KMS-11 (cell line): ENCODE measurements at regions not wholly inside any gene's neighbourhood (a gene's known extent, or its start where the extent isn't known, plus 50 kb on each side); places are given as distances from the start of the nearest gene placed in this dataset.
"Not testable (repeated sequence)": the region's sequence is repeated elsewhere in the genome, so short reads cannot be mapped to it uniquely, and the experiment has no call there.

Experiments
- H2AFZ ChIP-seq: fragments of 200-600 bp; sonication (generic); 2 replicates; pipeline ENCODE4 v1.6.1; 2016; ENCODE audit warnings: antibody characterized with exemption, mixed run types, low read depth
- H3K27ac ChIP-seq: fragments of 200-600 bp; sonication (generic); 2 replicates; pipeline ENCODE4 v1.6.1; 2016; ENCODE audit warnings: mild to moderate bottlenecking, mixed run types
- H3K27me3 ChIP-seq: fragments of 200-600 bp; sonication (generic); 2 replicates; pipeline ENCODE4 v1.6.1; 2017; ENCODE audit warnings: mild to moderate bottlenecking, low read depth, mixed run types, moderate library complexity; ENCODE audit not compliant: insufficient read depth
- H3K36me3 ChIP-seq: fragments of 200-600 bp; sonication (generic); 2 replicates; pipeline ENCODE4 v1.6.1; 2017; ENCODE audit warnings: mild to moderate bottlenecking, mixed run types; ENCODE audit not compliant: insufficient read depth
- H3K4me1 ChIP-seq: fragments of 200-600 bp; sonication (generic); 2 replicates; pipeline ENCODE4 v1.6.1; 2016; ENCODE audit warnings: mild to moderate bottlenecking, low read depth, mixed run types; ENCODE audit not compliant: poor library complexity, severe bottlenecking
- H3K4me2 ChIP-seq: fragments of 200-600 bp; sonication (generic); 2 replicates; pipeline ENCODE4 v1.7.0; 2016; ENCODE audit warnings: mild to moderate bottlenecking, mixed run types
- H3K4me3 ChIP-seq: fragments of 200-600 bp; sonication (generic); IDR thresholded peaks from 2 replicates; pipeline ENCODE4 v1.6.1; 2017; ENCODE audit warnings: low read depth, low read length, mixed read lengths; ENCODE audit not compliant: insufficient read depth
- H3K79me2 ChIP-seq: fragments of 200-600 bp; sonication (generic); 2 replicates; pipeline ENCODE4 v1.6.1; 2016; ENCODE audit warnings: low read depth, mixed run types; ENCODE audit not compliant: insufficient read depth
- H3K9ac ChIP-seq: fragments of 200-600 bp; sonication (generic); 2 replicates; pipeline ENCODE4 v1.6.1; 2016; ENCODE audit warnings: mild to moderate bottlenecking, mixed run types
- H4K20me1 ChIP-seq: fragments of 200-600 bp; sonication (generic); 2 replicates; pipeline ENCODE4 v1.6.1; 2016; ENCODE audit warnings: mild to moderate bottlenecking, mixed run types; ENCODE audit not compliant: insufficient read depth
- CTCF ChIP-seq: fragments of 200-600 bp; sonication (generic); conservative IDR thresholded peaks from 2 replicates; pipeline ENCODE4 v1.6.1; 2017; ENCODE audit warnings: low read depth, mild to moderate bottlenecking, antibody characterized with exemption, low read length, moderate library complexity, mixed read lengths

- Histone ChIP-seq H3K27ac (no peak overlapping the region), H3K79me2 (no peaks in the 10 kb centered on the region), H3K27me3 (no peaks in the 10 kb centered on the region), H3K4me2 (no peak overlapping the region), H2AFZ (no peak overlapping the region), H3K4me1 (no peaks in the 10 kb centered on the region), H3K9ac (no peak overlapping the region), H4K20me1 (no peaks in the 10 kb centered on the region), H3K4me3 (no peak overlapping the region), H3K36me3 (no peaks in the 10 kb centered on the region)
- no peak for TF ChIP-seq CTCF
Measured at GRCh38 chr4:115970859-115971258, 857.4 kb upstream of the NDST4 start.

- no peak overlapping the region for H3K4me3 ChIP-seq
- no peak overlapping the region for H3K4me2 ChIP-seq
- no peak overlapping the region for H2AFZ ChIP-seq
- no peaks in the 10 kb centered on the region for H4K20me1 ChIP-seq
- no peak for TF ChIP-seq CTCF
- H3K27me3 ChIP-seq, result no peaks in the 10 kb centered on the region
- no peak overlapping the region for H3K27ac ChIP-seq
- no peaks in the 10 kb centered on the region for H3K36me3 ChIP-seq
- no peak overlapping the region for H3K9ac ChIP-seq
- no peaks in the 10 kb centered on the region for H3K79me2 ChIP-seq
- no peaks in the 10 kb centered on the region for H3K4me1 ChIP-seq
Measured at GRCh38 chr4:115969756-115970155, 856.3 kb upstream of the NDST4 start.

GRCh38 chr4:115965588-115965987 is 852.2 kb upstream of the NDST4 start:
- Histone ChIP-seq H3K4me3 (no peak overlapping the region), H3K79me2 (no peaks in the 10 kb centered on the region), H3K4me1 (no peaks in the 10 kb centered on the region), H3K4me2 (no peak overlapping the region), H3K27ac (no peak overlapping the region), H2AFZ (no peak overlapping the region), H3K9ac (no peak overlapping the region), H3K27me3 (no peaks in the 10 kb centered on the region), H4K20me1 (no peaks in the 10 kb centered on the region), H3K36me3 (no peaks in the 10 kb centered on the region)
- no peak for TF ChIP-seq CTCF

- H3K4me1 ChIP-seq, H2AFZ ChIP-seq, H4K20me1 ChIP-seq, H3K9ac ChIP-seq, H3K27ac ChIP-seq, H3K4me2 ChIP-seq, H3K27me3 ChIP-seq, H3K79me2 ChIP-seq, H3K36me3 ChIP-seq, H3K4me3 ChIP-seq: not testable (repeated sequence)
Measured at GRCh38 chr4:115956054-115956796, 842.8 kb upstream of the NDST4 start.

- Histone ChIP-seq H3K4me3 (no peak overlapping the region), H3K27ac (no peak overlapping the region), H3K4me1 (no peaks in the 10 kb centered on the region), H3K4me2 (no peak overlapping the region), H4K20me1 (no peaks in the 10 kb centered on the region), H3K9ac (no peak overlapping the region), H3K36me3 (no peaks in the 10 kb centered on the region), H2AFZ (no peak overlapping the region), H3K27me3 (peaks cover 2% of the 10 kb centered on the region; the same call in 1 of the 2 replicates), H3K79me2 (no peaks in the 10 kb centered on the region)
- no peak for TF ChIP-seq CTCF
Measured at GRCh38 chr4:115950806-115951205, 837.4 kb upstream of the NDST4 start.

GRCh38 chr4:115949974-115950743 is 836.7 kb upstream of the NDST4 start:
- not testable (repeated sequence) for H3K4me2 ChIP-seq, H4K20me1 ChIP-seq, H3K27me3 ChIP-seq, H3K36me3 ChIP-seq, H3K9ac ChIP-seq, H3K4me3 ChIP-seq, H3K4me1 ChIP-seq, H2AFZ ChIP-seq, H3K27ac ChIP-seq, H3K79me2 ChIP-seq
